ENCODE measurements at regions not wholly inside any gene's neighbourhood (a gene's known extent, or its start where the extent isn't known, plus 50 kb on each side); places are given as distances from the start of the nearest gene placed in this dataset.
A peak's percentile ranks its signal among the peaks of the same experiment; 100 is the strongest.

DNA sequence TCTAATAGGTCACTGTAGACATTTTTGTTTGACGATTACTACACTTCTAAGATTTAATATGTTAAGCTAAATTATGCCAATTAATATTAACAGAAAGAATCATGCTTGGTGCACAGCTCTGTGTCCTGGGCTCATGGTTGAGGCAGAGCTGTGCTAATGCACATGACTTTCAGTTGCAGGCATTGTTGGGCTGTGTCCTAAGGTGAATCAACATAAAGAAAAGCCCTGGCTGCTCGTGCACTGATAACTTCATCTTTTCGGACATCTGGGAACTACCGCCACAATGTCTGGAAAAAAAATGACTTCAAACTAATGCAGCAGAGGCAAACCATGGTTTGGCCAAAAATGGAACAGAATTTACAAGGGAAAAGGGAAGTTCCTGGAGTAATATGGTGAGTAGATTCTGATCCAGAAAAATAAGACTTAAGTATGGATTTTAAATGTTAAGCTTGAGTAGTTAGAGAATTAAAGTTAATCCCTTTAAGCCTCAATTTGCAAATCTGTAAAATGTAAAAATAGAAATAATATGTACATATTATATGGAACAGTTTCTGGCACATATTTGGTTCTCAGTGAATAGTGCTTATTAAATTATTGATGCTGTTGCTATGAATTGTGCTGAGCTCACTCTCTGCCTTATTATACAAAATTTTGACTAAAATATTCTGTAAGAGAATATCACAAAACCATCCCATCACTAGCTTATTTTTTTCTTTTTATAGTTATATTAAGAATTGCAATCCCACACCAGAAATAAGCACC lies 186.1 kb downstream of the BRINP2 start:
- 87% methylated on average over 4 of the region's 4 CpGs for WGBS
- DNase-seq (ENCODE audit: low spot score) = no peak
- H3K27me3 ChIP-seq (ENCODE audit: control insufficient read depth in 4 of 4, insufficient read depth in 4 of 4, low read length in 3 of 4) = no peaks in the 10 kb centered on the region
- H3K36me3 ChIP-seq (ENCODE audit: control insufficient read depth in 4 of 4, insufficient read depth in 3 of 4, low read depth in 1 of 4, low read length in 3 of 4) = no peaks in the 10 kb centered on the region
- H3K27ac ChIP-seq (ENCODE audit: low read depth in 1 of 2, low read length in 2 of 2) = no peak overlapping the region
- H3K4me1 ChIP-seq (ENCODE audit: control insufficient read depth in 4 of 4, insufficient read depth in 4 of 4, low read length in 3 of 4) = no peaks in the 10 kb centered on the region
- no peak overlapping the region for H3K9ac ChIP-seq (ENCODE audit: low read depth in 1 of 2, low read length in 2 of 2)
- TF ChIP-seq YY1 (IDR thresholded peaks at IDR 0.05) = no peak
- no peak for TF ChIP-seq HNF4A (conservative IDR thresholded peaks at IDR 0.05)
- no peak for TF ChIP-seq JUND (IDR thresholded peaks at IDR 0.05)
- TF ChIP-seq, protein P1, sequence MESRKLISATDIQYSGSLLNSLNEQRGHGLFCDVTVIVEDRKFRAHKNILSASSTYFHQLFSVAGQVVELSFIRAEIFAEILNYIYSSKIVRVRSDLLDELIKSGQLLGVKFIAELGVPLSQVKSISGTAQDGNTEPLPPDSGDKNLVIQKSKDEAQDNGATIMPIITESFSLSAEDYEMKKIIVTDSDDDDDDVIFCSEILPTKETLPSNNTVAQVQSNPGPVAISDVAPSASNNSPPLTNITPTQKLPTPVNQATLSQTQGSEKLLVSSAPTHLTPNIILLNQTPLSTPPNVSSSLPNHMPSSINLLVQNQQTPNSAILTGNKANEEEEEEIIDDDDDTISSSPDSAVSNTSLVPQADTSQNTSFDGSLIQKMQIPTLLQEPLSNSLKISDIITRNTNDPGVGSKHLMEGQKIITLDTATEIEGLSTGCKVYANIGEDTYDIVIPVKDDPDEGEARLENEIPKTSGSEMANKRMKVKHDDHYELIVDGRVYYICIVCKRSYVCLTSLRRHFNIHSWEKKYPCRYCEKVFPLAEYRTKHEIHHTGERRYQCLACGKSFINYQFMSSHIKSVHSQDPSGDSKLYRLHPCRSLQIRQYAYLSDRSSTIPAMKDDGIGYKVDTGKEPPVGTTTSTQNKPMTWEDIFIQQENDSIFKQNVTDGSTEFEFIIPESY (IDR thresholded peaks at IDR 0.05) = no peak
- no peak for TF ChIP-seq HNF4G (IDR thresholded peaks at IDR 0.05)
- TF ChIP-seq NR2F2 (IDR thresholded peaks at IDR 0.05) = no peak
- TF ChIP-seq SP1 (IDR thresholded peaks at IDR 0.05) = no peak
- no peak for TF ChIP-seq GABPA (IDR thresholded peaks at IDR 0.05 in 1 of 2, conservative IDR thresholded peaks at IDR 0.05 in 1 of 2)
- TF ChIP-seq, protein P2, sequence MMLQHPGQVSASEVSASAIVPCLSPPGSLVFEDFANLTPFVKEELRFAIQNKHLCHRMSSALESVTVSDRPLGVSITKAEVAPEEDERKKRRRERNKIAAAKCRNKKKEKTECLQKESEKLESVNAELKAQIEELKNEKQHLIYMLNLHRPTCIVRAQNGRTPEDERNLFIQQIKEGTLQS (IDR thresholded peaks at IDR 0.05) = no peak
- TF ChIP-seq, protein P3, sequence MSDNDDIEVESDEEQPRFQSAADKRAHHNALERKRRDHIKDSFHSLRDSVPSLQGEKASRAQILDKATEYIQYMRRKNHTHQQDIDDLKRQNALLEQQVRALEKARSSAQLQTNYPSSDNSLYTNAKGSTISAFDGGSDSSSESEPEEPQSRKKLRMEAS (IDR thresholded peaks at IDR 0.05) = no peak
- TF ChIP-seq TAF1 (conservative IDR thresholded peaks at IDR 0.05) = no peak
- TF ChIP-seq FOXA1 (IDR thresholded peaks at IDR 0.05) = no peak
- TF ChIP-seq, protein P4, sequence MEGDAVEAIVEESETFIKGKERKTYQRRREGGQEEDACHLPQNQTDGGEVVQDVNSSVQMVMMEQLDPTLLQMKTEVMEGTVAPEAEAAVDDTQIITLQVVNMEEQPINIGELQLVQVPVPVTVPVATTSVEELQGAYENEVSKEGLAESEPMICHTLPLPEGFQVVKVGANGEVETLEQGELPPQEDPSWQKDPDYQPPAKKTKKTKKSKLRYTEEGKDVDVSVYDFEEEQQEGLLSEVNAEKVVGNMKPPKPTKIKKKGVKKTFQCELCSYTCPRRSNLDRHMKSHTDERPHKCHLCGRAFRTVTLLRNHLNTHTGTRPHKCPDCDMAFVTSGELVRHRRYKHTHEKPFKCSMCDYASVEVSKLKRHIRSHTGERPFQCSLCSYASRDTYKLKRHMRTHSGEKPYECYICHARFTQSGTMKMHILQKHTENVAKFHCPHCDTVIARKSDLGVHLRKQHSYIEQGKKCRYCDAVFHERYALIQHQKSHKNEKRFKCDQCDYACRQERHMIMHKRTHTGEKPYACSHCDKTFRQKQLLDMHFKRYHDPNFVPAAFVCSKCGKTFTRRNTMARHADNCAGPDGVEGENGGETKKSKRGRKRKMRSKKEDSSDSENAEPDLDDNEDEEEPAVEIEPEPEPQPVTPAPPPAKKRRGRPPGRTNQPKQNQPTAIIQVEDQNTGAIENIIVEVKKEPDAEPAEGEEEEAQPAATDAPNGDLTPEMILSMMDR (IDR thresholded peaks at IDR 0.05; ENCODE audit: low read depth, low read length, missing input control) = no peak
- no peak for TF ChIP-seq EGR1 (IDR thresholded peaks at IDR 0.05; ENCODE audit: low read depth in 2 of 2)
- no peak for TF ChIP-seq FOXA2 (IDR thresholded peaks at IDR 0.05)
- no peak overlapping the region for H3K4me3 ChIP-seq (ENCODE audit: low read depth in 1 of 3, low read length in 3 of 3)
- no peaks in the 10 kb centered on the region for H3K9me3 ChIP-seq (ENCODE audit: control insufficient read depth in 4 of 4, low read length in 3 of 4)

DNA sequence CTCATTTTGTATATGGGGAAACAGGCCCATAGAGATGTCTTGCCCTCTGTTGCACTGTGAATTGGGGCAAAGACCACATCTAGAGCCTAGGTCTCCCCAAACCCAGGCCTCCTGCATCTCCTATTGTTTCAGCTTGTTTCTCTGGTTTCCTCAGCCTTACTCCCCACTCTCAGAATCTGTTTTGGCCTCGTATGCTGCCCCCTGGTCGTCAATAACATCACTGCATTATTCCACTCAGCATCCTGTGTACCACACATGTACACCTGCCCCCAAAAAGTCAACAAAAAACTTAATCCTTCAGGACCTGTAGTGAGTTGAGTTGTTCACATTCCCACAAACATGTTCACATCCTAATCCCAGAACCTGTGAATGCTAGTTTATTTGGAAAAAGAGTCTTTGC lies 184.8 kb downstream of the BRINP2 start:
- Histone ChIP-seq H3K9me3 (ENCODE audit: control insufficient read depth in 4 of 4, low read length in 3 of 4) (no peaks in the 10 kb centered on the region), H3K9ac (ENCODE audit: low read depth in 1 of 2, low read length in 2 of 2) (no peak overlapping the region), H3K4me3 (ENCODE audit: low read depth in 1 of 3, low read length in 3 of 3) (no peak overlapping the region), H3K36me3 (ENCODE audit: control insufficient read depth in 4 of 4, insufficient read depth in 3 of 4, low read depth in 1 of 4, low read length in 3 of 4) (no peaks in the 10 kb centered on the region), H3K4me1 (ENCODE audit: control insufficient read depth in 4 of 4, insufficient read depth in 4 of 4, low read length in 3 of 4) (no peaks in the 10 kb centered on the region), H3K27me3 (ENCODE audit: control insufficient read depth in 4 of 4, insufficient read depth in 4 of 4, low read length in 3 of 4) (no peaks in the 10 kb centered on the region), H3K27ac (ENCODE audit: low read depth in 1 of 2, low read length in 2 of 2) (no peak overlapping the region)
- DNase-seq (ENCODE audit: low spot score) = no peak
- TF ChIP-seq RAD21 (IDR thresholded peaks at IDR 0.05) (peak; percentile 36 to 58), JUND (IDR thresholded peaks at IDR 0.05) (no peak), RXRA (IDR thresholded peaks at IDR 0.05) (no peak)
- TF ChIP-seq, protein P4 (IDR thresholded peaks at IDR 0.05; ENCODE audit: low read depth, low read length, missing input control) = peak; percentile 27
- 11% methylated on average over 2 of the region's 2 CpGs for WGBS
